GM18909 (cell line): ENCODE measurements at regions not wholly inside any gene's neighbourhood (a gene's known extent, or its start where the extent isn't known, plus 50 kb on each side); places are given as distances from the start of the nearest gene placed in this dataset.
"Not testable (repeated sequence)": the region's sequence is repeated elsewhere in the genome, so short reads cannot be mapped to it uniquely, and the experiment has no call there.

Experiments
- ATAC-seq: cut with Tn5 transposase; IDR thresholded peaks from one replicate; pipeline ENCODE4 v1.9.1; 2021; ENCODE audit warnings: mild to moderate bottlenecking; ENCODE audit not compliant: unreplicated experiment, poor library complexity

- ATAC-seq: no peak
These were observed 50.9 kb upstream of the PDE1A start for GRCh38 chr2:182477774-182478173.

GRCh38 chr2:182481676-182482075, 54.8 kb upstream of the PDE1A start:
- ATAC-seq: no peak

- no peak for ATAC-seq
These were observed 55.7 kb upstream of the PDE1A start for GRCh38 chr2:182482511-182482910.

- no peak for ATAC-seq
These were observed 69.8 kb upstream of the PDE1A start for GRCh38 chr2:182496596-182496995.

GRCh38 chr2:182499706-182500470, 73.1 kb upstream of the PDE1A start:
- no peak for ATAC-seq

- no peak for ATAC-seq
These were observed 77.0 kb upstream of the PDE1A start for GRCh38 chr2:182503886-182504285.

GRCh38 chr2:182504903-182505302, 78.1 kb upstream of the PDE1A start:
- no peak for ATAC-seq

GRCh38 chr2:182506606-182507005, 79.8 kb upstream of the PDE1A start:
- ATAC-seq: no peak

- not testable (repeated sequence) for ATAC-seq
These were observed 81.7 kb upstream of the PDE1A start for GRCh38 chr2:182508583-182508982.

GRCh38 chr2:182509216-182509615, 82.4 kb upstream of the PDE1A start:
- no peak for ATAC-seq

GRCh38 chr2:182521453-182522404, 94.9 kb upstream of the PDE1A start:
- ATAC-seq: no peak

GRCh38 chr2:182522405-182522896, 95.6 kb upstream of the PDE1A start:
- ATAC-seq: no peak

GRCh38 chr2:182522972-182523473, 96.2 kb upstream of the PDE1A start:
- ATAC-seq: no peak

- ATAC-seq: no peak
These were observed 103.8 kb upstream of the PDE1A start for GRCh38 chr2:182530636-182531035.

GRCh38 chr2:182540252-182540651, 113.4 kb upstream of the PDE1A start:
- no peak for ATAC-seq

- peak; percentile 77 for ATAC-seq
These were observed 114.4 kb upstream of the PDE1A start for GRCh38 chr2:182541268-182541667.

- no peak for ATAC-seq
These were observed 115.8 kb upstream of the PDE1A start for GRCh38 chr2:182542501-182543258.

- no peak for ATAC-seq
These were observed 117.1 kb upstream of the PDE1A start for GRCh38 chr2:182543741-182544525.

- ATAC-seq: peak; percentile 76
These were observed 118.8 kb upstream of the PDE1A start for GRCh38 chr2:182545420-182546167.
